ENCODE measurements at regions not wholly inside any gene's neighbourhood (a gene's known extent, or its start where the extent isn't known, plus 50 kb on each side); places are given as distances from the start of the nearest gene placed in this dataset.

- TF ChIP-seq POLR2AphosphoS5 (IDR thresholded peaks at IDR 0.05; ENCODE audit: low read depth, low read length) (no peak), REST (IDR thresholded peaks at IDR 0.05; ENCODE audit: insufficient read depth in 1 of 2, low read depth in 2 of 2, low read length in 1 of 2) (no peak), SIN3A (IDR thresholded peaks at IDR 0.05; ENCODE audit: borderline replicate concordance, insufficient read depth, low read depth, low read length) (no peak), TCF7L2 (IDR thresholded peaks at IDR 0.05; ENCODE audit: low read depth, low read length) (no peak)
- TF ChIP-seq, protein P1, sequence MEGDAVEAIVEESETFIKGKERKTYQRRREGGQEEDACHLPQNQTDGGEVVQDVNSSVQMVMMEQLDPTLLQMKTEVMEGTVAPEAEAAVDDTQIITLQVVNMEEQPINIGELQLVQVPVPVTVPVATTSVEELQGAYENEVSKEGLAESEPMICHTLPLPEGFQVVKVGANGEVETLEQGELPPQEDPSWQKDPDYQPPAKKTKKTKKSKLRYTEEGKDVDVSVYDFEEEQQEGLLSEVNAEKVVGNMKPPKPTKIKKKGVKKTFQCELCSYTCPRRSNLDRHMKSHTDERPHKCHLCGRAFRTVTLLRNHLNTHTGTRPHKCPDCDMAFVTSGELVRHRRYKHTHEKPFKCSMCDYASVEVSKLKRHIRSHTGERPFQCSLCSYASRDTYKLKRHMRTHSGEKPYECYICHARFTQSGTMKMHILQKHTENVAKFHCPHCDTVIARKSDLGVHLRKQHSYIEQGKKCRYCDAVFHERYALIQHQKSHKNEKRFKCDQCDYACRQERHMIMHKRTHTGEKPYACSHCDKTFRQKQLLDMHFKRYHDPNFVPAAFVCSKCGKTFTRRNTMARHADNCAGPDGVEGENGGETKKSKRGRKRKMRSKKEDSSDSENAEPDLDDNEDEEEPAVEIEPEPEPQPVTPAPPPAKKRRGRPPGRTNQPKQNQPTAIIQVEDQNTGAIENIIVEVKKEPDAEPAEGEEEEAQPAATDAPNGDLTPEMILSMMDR (IDR thresholded peaks at IDR 0.05), result no peak
These were observed 833.0 kb upstream of the PCDH9 start for GRCh38 chr13:68063181-68063580.
